Lower lobe of right lung (tissue), 2 donors: ENCODE measurements at regions not wholly inside any gene's neighbourhood (a gene's known extent, or its start where the extent isn't known, plus 50 kb on each side); places are given as distances from the start of the nearest gene placed in this dataset.

ENCODE experiments used
- ATAC-seq, 2 donors: fragments of 200-7000 bp; cut with Tn5 transposase; one replicate each; pipeline ENCODE4 v1.9.1; 2020 to 2022; ENCODE audit warnings: mild to moderate bottlenecking in 2 of 2, moderate library complexity in 2 of 2
- DNase-seq: peaks from one replicate; pipeline ENCODE4 v3.0.0-alpha.2; 2020
- H3K27ac ChIP-seq: fragments of 200-600 bp; one replicate; pipeline ENCODE4 v1.8.0; 2022
- H3K27me3 ChIP-seq: fragments of 200-600 bp; one replicate; pipeline ENCODE4 v1.8.0; 2022; ENCODE audit warnings: low read depth
- H3K36me3 ChIP-seq: fragments of 200-600 bp; one replicate; pipeline ENCODE4 v1.8.0; 2022; ENCODE audit warnings: mild to moderate bottlenecking
- H3K4me1 ChIP-seq: fragments of 200-600 bp; one replicate; pipeline ENCODE4 v1.8.0; 2022
- H3K4me3 ChIP-seq: fragments of 200-600 bp; one replicate; pipeline ENCODE4 v1.8.0; 2022; ENCODE audit warnings: mild to moderate bottlenecking
- H3K9me3 ChIP-seq: fragments of 200-600 bp; one replicate; pipeline ENCODE4 v1.8.0; 2022
- intact Hi-C: fragments of 100-400 bp; cut with DNase I; formaldehyde crosslinking; loops from one replicate; pipeline ENCODE4 v1.11.0; 2022
- TF ChIP-seq, protein P1 (sequence below): fragments of 200-600 bp; IDR thresholded peaks from one replicate; pipeline ENCODE4 v1.8.0; 2022; ENCODE audit warnings: antibody characterized with exemption, mild to moderate bottlenecking
- donor health status: DM: no; HTN: yes; CAD: no; lungs with severe emphysema.

- no peak for ATAC-seq
- intact Hi-C loops, result no loop called here
Observed at GRCh38 chr13:76735641-76736040, 150.6 kb downstream of the KCTD12 start.

GRCh38 chr13:76733671-76734070 lies 152.5 kb downstream of the KCTD12 start:
- no peak overlapping the region for H3K4me3 ChIP-seq
- ATAC-seq (no peak), DNase-seq (no peak)
- intact Hi-C loops, result no loop called here
- no peaks in the 10 kb centered on the region for H3K36me3 ChIP-seq
- no peak overlapping the region for H3K27ac ChIP-seq
- TF ChIP-seq, protein P1, sequence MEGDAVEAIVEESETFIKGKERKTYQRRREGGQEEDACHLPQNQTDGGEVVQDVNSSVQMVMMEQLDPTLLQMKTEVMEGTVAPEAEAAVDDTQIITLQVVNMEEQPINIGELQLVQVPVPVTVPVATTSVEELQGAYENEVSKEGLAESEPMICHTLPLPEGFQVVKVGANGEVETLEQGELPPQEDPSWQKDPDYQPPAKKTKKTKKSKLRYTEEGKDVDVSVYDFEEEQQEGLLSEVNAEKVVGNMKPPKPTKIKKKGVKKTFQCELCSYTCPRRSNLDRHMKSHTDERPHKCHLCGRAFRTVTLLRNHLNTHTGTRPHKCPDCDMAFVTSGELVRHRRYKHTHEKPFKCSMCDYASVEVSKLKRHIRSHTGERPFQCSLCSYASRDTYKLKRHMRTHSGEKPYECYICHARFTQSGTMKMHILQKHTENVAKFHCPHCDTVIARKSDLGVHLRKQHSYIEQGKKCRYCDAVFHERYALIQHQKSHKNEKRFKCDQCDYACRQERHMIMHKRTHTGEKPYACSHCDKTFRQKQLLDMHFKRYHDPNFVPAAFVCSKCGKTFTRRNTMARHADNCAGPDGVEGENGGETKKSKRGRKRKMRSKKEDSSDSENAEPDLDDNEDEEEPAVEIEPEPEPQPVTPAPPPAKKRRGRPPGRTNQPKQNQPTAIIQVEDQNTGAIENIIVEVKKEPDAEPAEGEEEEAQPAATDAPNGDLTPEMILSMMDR, result no peak
- no peaks in the 10 kb centered on the region for H3K27me3 ChIP-seq
- no peaks in the 10 kb centered on the region for H3K9me3 ChIP-seq
- H3K4me1 ChIP-seq, result peaks cover 11% of the 10 kb centered on the region

More at GRCh38 chr13:76735641-76736040, 150.6 kb downstream of the KCTD12 start:
- no peaks in the 10 kb centered on the region for H3K9me3 ChIP-seq
- no peak for DNase-seq
- no peak overlapping the region for H3K27ac ChIP-seq
- no peak overlapping the region for H3K4me3 ChIP-seq
- TF ChIP-seq, protein P1, result no peak
- no peaks in the 10 kb centered on the region for H3K36me3 ChIP-seq
- H3K4me1 ChIP-seq, result no peaks in the 10 kb centered on the region
- no peaks in the 10 kb centered on the region for H3K27me3 ChIP-seq

GRCh38 chr13:76732367-76732766 lies 153.8 kb downstream of the KCTD12 start:
- Histone ChIP-seq H3K36me3 (no peaks in the 10 kb centered on the region), H3K27me3 (no peaks in the 10 kb centered on the region), H3K9me3 (no peaks in the 10 kb centered on the region), H3K4me3 (no peak overlapping the region), H3K4me1 (peaks cover 11% of the 10 kb centered on the region), H3K27ac (no peak overlapping the region)
- TF ChIP-seq, protein P1, result no peak
- ATAC-seq, result peak in 1 of 2 donors; percentile 52
- no peak for DNase-seq
- intact Hi-C loops, result no loop called here

DNA sequence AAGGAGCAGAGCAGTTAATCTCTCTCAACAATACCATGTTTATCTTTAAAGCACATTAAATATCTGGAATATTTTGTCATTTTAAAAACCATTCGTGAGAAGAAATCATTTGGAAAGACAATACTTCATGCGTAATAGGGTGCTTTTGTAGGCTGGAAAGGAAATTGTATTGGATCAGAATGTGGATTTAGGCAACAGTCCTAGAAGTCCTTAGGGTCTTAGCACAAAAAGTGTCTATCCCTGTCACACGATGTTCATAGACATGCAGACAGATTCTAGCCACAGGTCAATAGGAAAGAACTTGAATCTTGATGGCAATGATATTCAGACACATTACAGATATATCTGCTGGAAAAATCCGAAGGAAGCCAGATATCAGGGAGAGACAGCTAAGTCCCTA lies 156.0 kb downstream of the KCTD12 start:
- intact Hi-C loops, result no loop called here
- DNase-seq (no peak), ATAC-seq (no peak)
- Histone ChIP-seq H3K36me3 (no peaks in the 10 kb centered on the region), H3K27me3 (no peaks in the 10 kb centered on the region), H3K27ac (no peak overlapping the region), H3K4me3 (no peak overlapping the region), H3K9me3 (no peaks in the 10 kb centered on the region), H3K4me1 (peaks cover 11% of the 10 kb centered on the region)
- TF ChIP-seq, protein P1, result no peak

GRCh38 chr13:76729691-76730090 lies 156.5 kb downstream of the KCTD12 start:
- Histone ChIP-seq H3K36me3 (no peaks in the 10 kb centered on the region), H3K4me3 (no peak overlapping the region), H3K27me3 (no peaks in the 10 kb centered on the region), H3K4me1 (peaks cover 14% of the 10 kb centered on the region), H3K9me3 (no peaks in the 10 kb centered on the region), H3K27ac (no peak overlapping the region)
- TF ChIP-seq, protein P1, result no peak
- ATAC-seq (no peak), DNase-seq (no peak)
- intact Hi-C loops, result no loop called here

GRCh38 chr13:76725896-76726295 lies 160.3 kb downstream of the KCTD12 start:
- TF ChIP-seq, protein P1, result no peak
- intact Hi-C loops, result no loop called here
- Histone ChIP-seq H3K9me3 (no peaks in the 10 kb centered on the region), H3K4me1 (peaks cover 26% of the 10 kb centered on the region), H3K27me3 (no peaks in the 10 kb centered on the region), H3K4me3 (no peak overlapping the region), H3K36me3 (no peaks in the 10 kb centered on the region), H3K27ac (no peak overlapping the region)
- no peak for ATAC-seq
- no peak for DNase-seq
